Thyroid gland (tissue), 4 donors: ENCODE measurements at regions not wholly inside any gene's neighbourhood (a gene's known extent, or its start where the extent isn't known, plus 50 kb on each side); places are given as distances from the start of the nearest gene placed in this dataset.

Experiments
- DNase-seq, 2 donors: peaks; one replicate each; pipeline ENCODE4 v3.0.0-alpha.2; 2019
- H3K27ac ChIP-seq, 3 donors: fragments of 200-600 bp; sonication (generic); 1 replicate in 2 of 3; 2 replicates in 1 of 3; pipeline ENCODE4 v1.5.1; 2016 to 2019; ENCODE audit warnings: mild to moderate bottlenecking in 1 of 3, moderate library complexity in 1 of 3
- H3K27me3 ChIP-seq: fragments of 200-600 bp; sonication (generic); one replicate; pipeline ENCODE4 v1.5.1; 2019
- H3K36me3 ChIP-seq, 2 donors: fragments of 200-600 bp; sonication (generic); one replicate each; pipeline ENCODE4 v1.5.1; 2016 to 2019
- H3K4me1 ChIP-seq, 2 donors: fragments of 200-600 bp; sonication (generic); one replicate each; pipeline ENCODE4 v1.5.1; 2017 to 2019
- H3K4me3 ChIP-seq, 3 donors: fragments of 200-600 bp; sonication (generic); replicated peaks in 1 of 3; 1 replicate in 2 of 3; 2 replicates in 1 of 3; pipeline ENCODE4 v1.5.1; 2016; ENCODE audit warnings: mild to moderate bottlenecking in 1 of 3
- H3K9me3 ChIP-seq: fragments of 200-600 bp; sonication (generic); one replicate; pipeline ENCODE4 v1.5.1; 2017
- POLR2A ChIP-seq, 2 donors: fragments of 450-650 bp; IDR thresholded peaks; one replicate each; pipeline ENCODE4 v1.6.1; 2017; ENCODE audit warnings: antibody characterized with exemption in 2 of 2, mild to moderate bottlenecking in 2 of 2, moderate library complexity in 1 of 2
- WGBS, 2 donors: methylation state at CpG; one replicate each; pipeline ENCODE4 v1.1.5; 2017; 5-methylcytosine and 5-hydroxymethylcytosine counted together
- intact Hi-C: fragments of 100-400 bp; cut with DNase I; formaldehyde crosslinking; loops from one replicate; pipeline ENCODE4 v1.15.1; 2023
- TF ChIP-seq, protein P1 (sequence below), 6 experiments: fragments of 200-600 bp in 3 of 6; fragments of 450-650 bp in 3 of 6; sonication (generic) in 3 of 6; IDR thresholded peaks; one replicate each; pipeline ENCODE4 v1.5.1; 2016 to 2019; ENCODE audit warnings: antibody characterized with exemption in 6 of 6, mild to moderate bottlenecking in 2 of 6, inconsistent platforms in 1 of 6, moderate library complexity in 1 of 6

DNA sequence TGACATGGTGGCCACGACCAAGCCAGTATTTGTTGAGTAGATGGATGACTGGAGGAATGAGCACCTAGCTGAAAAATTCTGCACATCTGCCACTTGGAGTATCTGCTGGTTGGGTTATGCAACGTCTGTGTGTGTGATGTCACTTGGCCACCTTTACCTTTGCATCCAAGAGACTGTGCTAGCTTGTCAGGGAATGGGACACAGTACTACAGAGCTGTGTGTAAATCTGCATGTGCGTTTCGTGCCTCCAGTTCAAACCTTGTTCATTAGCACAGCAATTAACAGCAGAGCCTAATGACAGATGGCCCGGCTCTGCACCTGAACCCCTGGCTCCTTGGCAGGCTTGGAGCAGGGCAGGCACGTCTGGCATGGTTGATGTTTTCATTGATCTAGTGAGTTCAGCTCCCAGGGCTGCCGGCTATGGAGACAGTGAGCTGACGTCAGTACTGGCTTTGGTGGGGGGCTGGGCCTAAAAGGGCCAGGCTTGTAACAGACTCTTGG, 188.4 kb upstream of the NAV2 start:
- no peaks in the 10 kb centered on the region for H3K9me3 ChIP-seq
- no peaks in the 10 kb centered on the region for H3K36me3 ChIP-seq
- peak; percentile 83 to 87 for DNase-seq
- no peak overlapping the region for H3K4me3 ChIP-seq
- peaks cover 45 to 59% of the 10 kb centered on the region in 2 donors for H3K4me1 ChIP-seq
- H3K27me3 ChIP-seq = no peaks in the 10 kb centered on the region
- intact Hi-C loops = no loop called here
- TF ChIP-seq, protein P1, sequence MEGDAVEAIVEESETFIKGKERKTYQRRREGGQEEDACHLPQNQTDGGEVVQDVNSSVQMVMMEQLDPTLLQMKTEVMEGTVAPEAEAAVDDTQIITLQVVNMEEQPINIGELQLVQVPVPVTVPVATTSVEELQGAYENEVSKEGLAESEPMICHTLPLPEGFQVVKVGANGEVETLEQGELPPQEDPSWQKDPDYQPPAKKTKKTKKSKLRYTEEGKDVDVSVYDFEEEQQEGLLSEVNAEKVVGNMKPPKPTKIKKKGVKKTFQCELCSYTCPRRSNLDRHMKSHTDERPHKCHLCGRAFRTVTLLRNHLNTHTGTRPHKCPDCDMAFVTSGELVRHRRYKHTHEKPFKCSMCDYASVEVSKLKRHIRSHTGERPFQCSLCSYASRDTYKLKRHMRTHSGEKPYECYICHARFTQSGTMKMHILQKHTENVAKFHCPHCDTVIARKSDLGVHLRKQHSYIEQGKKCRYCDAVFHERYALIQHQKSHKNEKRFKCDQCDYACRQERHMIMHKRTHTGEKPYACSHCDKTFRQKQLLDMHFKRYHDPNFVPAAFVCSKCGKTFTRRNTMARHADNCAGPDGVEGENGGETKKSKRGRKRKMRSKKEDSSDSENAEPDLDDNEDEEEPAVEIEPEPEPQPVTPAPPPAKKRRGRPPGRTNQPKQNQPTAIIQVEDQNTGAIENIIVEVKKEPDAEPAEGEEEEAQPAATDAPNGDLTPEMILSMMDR (IDR thresholded peaks at IDR 0.05) = no peak
- peak in 1 of 2 donors; percentile 78 for TF ChIP-seq POLR2A (IDR thresholded peaks at IDR 0.05)
- 16 to 40% methylated on average over 8 of the region's 8 CpGs for WGBS, 2 donors
- peak overlapping the region; percentile 62 to 84 (median 75) for H3K27ac ChIP-seq

DNA sequence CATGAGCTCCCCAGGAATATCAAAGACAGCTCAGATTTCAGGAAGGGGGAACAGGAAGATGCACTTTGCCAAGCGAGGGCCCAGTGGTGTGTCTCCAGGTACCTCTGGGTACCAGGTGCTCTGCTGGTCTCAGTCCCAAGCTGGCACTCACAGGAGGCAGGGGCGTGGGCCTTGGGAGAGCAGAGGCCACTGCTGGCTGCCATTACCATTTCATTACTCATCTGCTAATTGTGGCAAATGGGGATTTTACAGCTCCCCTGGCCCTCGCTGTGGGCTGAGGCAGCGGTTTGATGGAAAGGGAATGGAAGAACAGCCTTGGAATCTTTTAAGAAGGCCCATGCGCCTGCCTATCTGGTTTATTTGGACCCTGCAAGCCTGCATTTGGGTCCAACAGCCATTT, 192.0 kb upstream of the NAV2 start:
- Histone ChIP-seq H3K9me3 (no peaks in the 10 kb centered on the region), H3K27ac (peak overlapping the region; percentile 60 to 78 (median 65)), H3K4me1 (peaks cover 37 to 50% of the 10 kb centered on the region in 2 donors), H3K4me3 (no peak overlapping the region), H3K36me3 (no peaks in the 10 kb centered on the region), H3K27me3 (no peaks in the 10 kb centered on the region)
- DNase-seq = no peak
- WGBS, 2 donors = 82 to 95% methylated on average over 5 of the region's 5 CpGs
- no peak for TF ChIP-seq POLR2A (IDR thresholded peaks at IDR 0.05)
- TF ChIP-seq, protein P1 (IDR thresholded peaks at IDR 0.05) = no peak
- intact Hi-C loops = no loop called here

DNA sequence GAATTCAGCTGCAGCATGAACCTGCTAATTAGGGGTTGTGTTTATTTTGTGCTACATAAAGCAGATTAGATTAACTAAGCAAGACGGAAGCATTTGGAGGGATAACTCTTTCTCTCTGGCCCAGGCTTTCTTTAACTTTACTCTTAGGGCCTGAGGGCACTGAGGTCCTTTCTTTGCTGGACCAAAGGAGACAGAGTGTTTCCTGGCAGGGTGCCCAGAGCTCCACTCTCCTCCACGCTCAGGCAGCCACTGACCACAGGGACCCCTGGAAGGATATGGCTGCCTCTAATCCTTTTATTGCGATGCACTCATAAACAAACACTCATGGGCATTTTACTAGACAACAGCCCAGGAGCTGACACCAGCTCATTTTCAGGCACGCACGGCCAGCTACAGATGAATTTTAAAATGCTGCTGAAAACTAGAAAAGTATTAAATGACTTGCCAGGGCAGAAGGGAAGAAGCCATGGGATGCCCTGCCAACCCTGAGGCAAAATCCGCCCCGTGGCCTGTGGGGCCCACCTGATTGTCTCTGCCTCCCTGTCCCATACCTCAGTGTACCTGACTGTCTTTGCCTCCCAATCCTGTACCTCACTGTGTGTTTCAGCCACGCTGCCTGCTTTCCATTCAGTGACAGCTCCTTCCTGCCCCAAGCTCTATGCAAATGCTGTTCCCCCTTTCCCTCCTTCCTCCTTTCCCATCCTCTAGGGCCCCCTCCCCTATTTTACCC, 192.6 kb upstream of the NAV2 start:
- Histone ChIP-seq H3K27ac (peak overlapping the region; percentile 60 to 78 (median 65)), H3K4me3 (no peak overlapping the region), H3K9me3 (no peaks in the 10 kb centered on the region), H3K27me3 (no peaks in the 10 kb centered on the region), H3K4me1 (peaks cover 31 to 44% of the 10 kb centered on the region in 2 donors), H3K36me3 (no peaks in the 10 kb centered on the region)
- DNase-seq = peak; percentile 92 to 95
- no peak for TF ChIP-seq POLR2A (IDR thresholded peaks at IDR 0.05)
- TF ChIP-seq, protein P1 (IDR thresholded peaks at IDR 0.05) = no peak
- intact Hi-C loops = no loop called here
- WGBS, 2 donors = 31 to 42% methylated on average over 8 of the region's 8 CpGs

DNA sequence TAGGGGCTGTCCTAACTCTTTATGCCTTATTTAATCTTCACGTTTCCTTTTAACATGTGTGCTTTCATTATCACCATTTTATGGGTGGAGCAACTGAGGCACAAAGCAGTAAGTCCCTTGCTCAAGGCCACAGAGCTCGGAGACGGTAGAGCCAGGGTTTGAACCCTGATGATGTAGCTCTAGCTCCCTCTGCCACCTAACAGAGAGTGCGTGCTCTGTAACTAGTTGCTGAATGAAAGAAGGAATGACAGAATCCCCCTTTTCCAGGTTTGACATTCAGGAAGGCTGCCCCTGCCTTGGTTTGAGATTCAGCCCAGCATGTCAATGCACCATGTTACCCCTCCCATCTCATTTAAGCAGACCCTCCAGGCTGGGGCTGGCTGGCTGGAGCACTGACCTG, 193.3 kb upstream of the NAV2 start:
- WGBS, 2 donors = 69 to 71% methylated on average over 4 of the region's 4 CpGs
- TF ChIP-seq, protein P1 (IDR thresholded peaks at IDR 0.05) = no peak
- no peak for TF ChIP-seq POLR2A (IDR thresholded peaks at IDR 0.05)
- Histone ChIP-seq H3K9me3 (no peaks in the 10 kb centered on the region), H3K4me3 (no peak overlapping the region), H3K27me3 (no peaks in the 10 kb centered on the region), H3K36me3 (no peaks in the 10 kb centered on the region), H3K27ac (peak overlapping the region; percentile 58 to 78 (median 65)), H3K4me1 (peaks cover 25 to 39% of the 10 kb centered on the region in 2 donors)
- intact Hi-C loops = no loop called here
- no peak for DNase-seq

GRCh38 chr11:19513253-19513652, 199.4 kb upstream of the NAV2 start:
- TF ChIP-seq POLR2A (IDR thresholded peaks at IDR 0.05) = no peak
- TF ChIP-seq, protein P1 (IDR thresholded peaks at IDR 0.05) = no peak

More at GRCh38 chr11:19513253-19513652, 199.4 kb upstream of the NAV2 start:
- peak overlapping the region in 2 of 3 donors; percentile 1 to 85 for H3K27ac ChIP-seq
- intact Hi-C loops = no loop called here
- 88 to 95% methylated on average over 2 of the region's 2 CpGs for WGBS, 2 donors
- no peaks in the 10 kb centered on the region for H3K27me3 ChIP-seq
- H3K36me3 ChIP-seq = no peaks in the 10 kb centered on the region
- peaks cover 34 to 38% of the 10 kb centered on the region in 2 donors for H3K4me1 ChIP-seq
- no peak overlapping the region for H3K4me3 ChIP-seq
- DNase-seq = no peak
- H3K9me3 ChIP-seq = no peaks in the 10 kb centered on the region
